ENCODE measurements at regions not wholly inside any gene's neighbourhood (a gene's known extent, or its start where the extent isn't known, plus 50 kb on each side); places are given as distances from the start of the nearest gene placed in this dataset.

DNA sequence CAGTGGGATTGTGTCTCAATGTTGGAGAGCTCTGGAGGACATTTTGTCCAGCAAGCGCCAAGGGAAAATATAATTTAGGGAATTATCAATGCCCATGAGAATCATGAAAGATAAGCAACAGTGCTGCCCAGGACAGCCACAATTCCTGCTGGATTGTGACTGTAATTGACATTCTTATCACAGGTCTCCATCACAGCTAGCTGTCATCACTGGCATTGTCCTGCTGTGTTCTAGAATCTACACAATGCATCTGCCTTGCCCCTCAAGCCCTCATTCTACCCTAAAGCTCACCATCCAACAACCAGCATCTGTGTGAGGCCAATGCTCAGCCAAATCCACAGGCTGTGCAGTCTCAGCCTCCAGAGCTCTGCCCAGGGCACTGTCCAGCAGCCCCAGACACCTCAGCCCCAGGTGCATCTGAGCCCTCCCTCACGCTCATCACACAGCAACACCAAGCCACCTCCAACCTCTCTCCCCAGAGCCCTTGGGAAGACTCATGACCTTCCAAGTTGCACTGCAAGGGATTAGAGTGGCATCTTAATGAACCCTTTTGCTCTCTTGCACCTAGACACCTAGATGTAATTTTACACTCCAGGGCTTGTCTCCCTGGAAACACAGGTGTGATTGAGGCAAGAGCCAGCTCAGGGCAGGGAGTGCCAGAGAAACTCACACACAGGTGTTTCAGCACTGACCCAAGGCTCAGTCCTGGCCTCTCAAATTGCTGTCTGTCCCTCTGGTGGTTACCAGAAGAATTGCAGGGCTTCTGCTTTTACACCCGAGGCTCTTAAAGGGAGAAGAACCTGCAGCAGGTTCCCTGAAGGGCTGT, 85.2 kb upstream of the PHACTR3 start:
- TF ChIP-seq CTCF (IDR thresholded peaks at IDR 0.05) (peak; percentile 41 to 87 (median 72)), POLR2A (IDR thresholded peaks at IDR 0.05) (no peak), EP300 (IDR thresholded peaks at IDR 0.05) (no peak)

Data from tibial nerve (tissue), 4 donors.